A549 (cell line): ENCODE measurements at regions not wholly inside any gene's neighbourhood (a gene's known extent, or its start where the extent isn't known, plus 50 kb on each side); places are given as distances from the start of the nearest gene placed in this dataset.

Experiments
- CBX2 ChIP-seq: fragments of 200-600 bp; sonication (generic); IDR thresholded peaks from 2 replicates; pipeline ENCODE4 v1.6.1; 2016; ENCODE audit warnings: low read depth, mild to moderate bottlenecking, borderline replicate concordance
- CEBPB ChIP-seq, 2 experiments: fragments of >200 bp in 1 of 2; sonication (Bioruptor Twin) in 1 of 2; formaldehyde crosslinking in 1 of 2; IDR thresholded peaks; 2 replicates each; pipeline ENCODE4 v1.6.1; 2012 to 2016
- CHD4 ChIP-seq: fragments of 200-600 bp; sonication (generic); IDR thresholded peaks from 2 replicates; pipeline ENCODE4 v1.6.1; 2016; ENCODE audit warnings: antibody characterized with exemption, mild to moderate bottlenecking, borderline replicate concordance
- FOSB ChIP-seq: fragments of 250-450 bp; sonication (Bioruptor Pico); IDR thresholded peaks from 2 replicates; pipeline ENCODE4 v1.5.0; 2020; ENCODE audit warnings: mild to moderate bottlenecking, moderate library complexity
- FOSL2 ChIP-seq, 2 experiments: fragments of 450-650 bp in 1 of 2; fragments of >200 bp in 1 of 2; sonication (Bioruptor Twin) in 1 of 2; formaldehyde crosslinking; IDR thresholded peaks; 2 replicates each; pipeline versions ENCODE4 v1.5.0 to v1.6.1; 2016 to 2020; ENCODE audit warnings: mild to moderate bottlenecking in 1 of 2, moderate library complexity in 1 of 2
- JUN ChIP-seq, 2 experiments: fragments of >200 bp; sonication (Bioruptor Twin); formaldehyde crosslinking; IDR thresholded peaks; 2 replicates in 1 of 2; 3 replicates in 1 of 2; pipeline ENCODE4 v1.6.1; 2016 to 2017
- MYC ChIP-seq: IDR thresholded peaks from 2 replicates; pipeline ENCODE4 v1.6.1; 2012; ENCODE audit warnings: mild to moderate bottlenecking, inconsistent platforms, low read length, improper control_type of control experiment, borderline replicate concordance
- NR3C1 ChIP-seq: fragments of >200 bp; sonication (Bioruptor Twin); formaldehyde crosslinking; IDR thresholded peaks from 3 replicates; pipeline ENCODE4 v1.6.1; 2017
- PHF8 ChIP-seq: fragments of 200-600 bp; sonication (generic); IDR thresholded peaks from 2 replicates; pipeline ENCODE4 v1.6.1; 2016; ENCODE audit warnings: low read depth, mild to moderate bottlenecking, antibody characterized with exemption, moderate library complexity, borderline replicate concordance
- POLR2A ChIP-seq: IDR thresholded peaks from 2 replicates; pipeline ENCODE4 v1.6.1; 2012; ENCODE audit warnings: mild to moderate bottlenecking, low read length
- POLR2AphosphoS2 ChIP-seq: conservative IDR thresholded peaks from 2 replicates; pipeline ENCODE4 v1.6.1; 2012; ENCODE audit warnings: low read length, improper control_type of control experiment, inconsistent platforms
- SMC3 ChIP-seq: fragments of >200 bp; sonication (Bioruptor Twin); formaldehyde crosslinking; IDR thresholded peaks from 3 replicates; pipeline ENCODE4 v1.6.1; 2018; ENCODE audit warnings: inconsistent platforms
- TF ChIP-seq, protein P1 (sequence below): fragments of >200 bp; sonication (Bioruptor Twin); formaldehyde crosslinking; IDR thresholded peaks from 3 replicates; pipeline ENCODE4 v1.5.1; 2016
- TF ChIP-seq, protein P2 (sequence below): fragments of 200-600 bp; sonication (generic); IDR thresholded peaks from 2 replicates; pipeline ENCODE4 v1.6.1; 2016; ENCODE audit warnings: antibody characterized with exemption, mild to moderate bottlenecking, moderate library complexity

DNA sequence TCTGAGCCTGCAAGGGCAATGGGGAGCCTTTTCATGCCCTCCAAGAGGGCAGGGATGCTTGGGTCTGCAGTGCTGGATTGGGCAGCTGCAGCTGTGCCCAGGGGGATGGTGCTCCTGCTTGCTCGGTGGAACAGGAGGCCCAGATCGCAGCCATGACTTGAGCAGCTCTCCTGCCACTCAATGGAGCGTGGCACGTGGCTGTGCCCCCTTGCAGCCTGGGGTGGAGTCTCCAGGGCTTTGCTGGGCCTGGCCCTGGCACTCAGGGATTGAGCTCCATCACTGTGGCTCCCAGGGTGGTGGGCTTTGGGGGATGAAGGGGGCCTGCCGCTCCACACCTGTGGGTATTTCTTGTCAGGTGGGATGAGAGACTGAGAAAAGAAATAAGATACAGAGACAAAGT, 53.4 kb upstream of the IBSP start:
- no peak for TF ChIP-seq CEBPB (IDR thresholded peaks at IDR 0.05)
- TF ChIP-seq, protein P1, sequence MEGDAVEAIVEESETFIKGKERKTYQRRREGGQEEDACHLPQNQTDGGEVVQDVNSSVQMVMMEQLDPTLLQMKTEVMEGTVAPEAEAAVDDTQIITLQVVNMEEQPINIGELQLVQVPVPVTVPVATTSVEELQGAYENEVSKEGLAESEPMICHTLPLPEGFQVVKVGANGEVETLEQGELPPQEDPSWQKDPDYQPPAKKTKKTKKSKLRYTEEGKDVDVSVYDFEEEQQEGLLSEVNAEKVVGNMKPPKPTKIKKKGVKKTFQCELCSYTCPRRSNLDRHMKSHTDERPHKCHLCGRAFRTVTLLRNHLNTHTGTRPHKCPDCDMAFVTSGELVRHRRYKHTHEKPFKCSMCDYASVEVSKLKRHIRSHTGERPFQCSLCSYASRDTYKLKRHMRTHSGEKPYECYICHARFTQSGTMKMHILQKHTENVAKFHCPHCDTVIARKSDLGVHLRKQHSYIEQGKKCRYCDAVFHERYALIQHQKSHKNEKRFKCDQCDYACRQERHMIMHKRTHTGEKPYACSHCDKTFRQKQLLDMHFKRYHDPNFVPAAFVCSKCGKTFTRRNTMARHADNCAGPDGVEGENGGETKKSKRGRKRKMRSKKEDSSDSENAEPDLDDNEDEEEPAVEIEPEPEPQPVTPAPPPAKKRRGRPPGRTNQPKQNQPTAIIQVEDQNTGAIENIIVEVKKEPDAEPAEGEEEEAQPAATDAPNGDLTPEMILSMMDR: no peak
- TF ChIP-seq FOSB (CRISPR knock-in tag): no peak
- no peak for TF ChIP-seq POLR2A
- no peak for TF ChIP-seq POLR2AphosphoS2
- TF ChIP-seq NR3C1: no peak
- TF ChIP-seq SMC3: no peak
- TF ChIP-seq, protein P2, sequence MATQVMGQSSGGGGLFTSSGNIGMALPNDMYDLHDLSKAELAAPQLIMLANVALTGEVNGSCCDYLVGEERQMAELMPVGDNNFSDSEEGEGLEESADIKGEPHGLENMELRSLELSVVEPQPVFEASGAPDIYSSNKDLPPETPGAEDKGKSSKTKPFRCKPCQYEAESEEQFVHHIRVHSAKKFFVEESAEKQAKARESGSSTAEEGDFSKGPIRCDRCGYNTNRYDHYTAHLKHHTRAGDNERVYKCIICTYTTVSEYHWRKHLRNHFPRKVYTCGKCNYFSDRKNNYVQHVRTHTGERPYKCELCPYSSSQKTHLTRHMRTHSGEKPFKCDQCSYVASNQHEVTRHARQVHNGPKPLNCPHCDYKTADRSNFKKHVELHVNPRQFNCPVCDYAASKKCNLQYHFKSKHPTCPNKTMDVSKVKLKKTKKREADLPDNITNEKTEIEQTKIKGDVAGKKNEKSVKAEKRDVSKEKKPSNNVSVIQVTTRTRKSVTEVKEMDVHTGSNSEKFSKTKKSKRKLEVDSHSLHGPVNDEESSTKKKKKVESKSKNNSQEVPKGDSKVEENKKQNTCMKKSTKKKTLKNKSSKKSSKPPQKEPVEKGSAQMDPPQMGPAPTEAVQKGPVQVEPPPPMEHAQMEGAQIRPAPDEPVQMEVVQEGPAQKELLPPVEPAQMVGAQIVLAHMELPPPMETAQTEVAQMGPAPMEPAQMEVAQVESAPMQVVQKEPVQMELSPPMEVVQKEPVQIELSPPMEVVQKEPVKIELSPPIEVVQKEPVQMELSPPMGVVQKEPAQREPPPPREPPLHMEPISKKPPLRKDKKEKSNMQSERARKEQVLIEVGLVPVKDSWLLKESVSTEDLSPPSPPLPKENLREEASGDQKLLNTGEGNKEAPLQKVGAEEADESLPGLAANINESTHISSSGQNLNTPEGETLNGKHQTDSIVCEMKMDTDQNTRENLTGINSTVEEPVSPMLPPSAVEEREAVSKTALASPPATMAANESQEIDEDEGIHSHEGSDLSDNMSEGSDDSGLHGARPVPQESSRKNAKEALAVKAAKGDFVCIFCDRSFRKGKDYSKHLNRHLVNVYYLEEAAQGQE: no peak
- no peak for TF ChIP-seq FOSL2 (IDR thresholded peaks at IDR 0.05)
- no peak for TF ChIP-seq FOSL2 (CRISPR knock-in tag; IDR thresholded peaks at IDR 0.05)
- TF ChIP-seq CHD4: no peak
- no peak for TF ChIP-seq PHF8
- no peak for TF ChIP-seq JUN (IDR thresholded peaks at IDR 0.05)
- TF ChIP-seq CBX2: no peak
- no peak for TF ChIP-seq MYC
